Activated naive CD4-positive, alpha-beta T cell treated with anti-CD3 and anti-CD28 coated beads, Interleukin-2, amount 50 U/mL, for 24 hours (primary cell): ENCODE measurements at regions not wholly inside any gene's neighbourhood (a gene's known extent, or its start where the extent isn't known, plus 50 kb on each side); places are given as distances from the start of the nearest gene placed in this dataset.
"Not testable (repeated sequence)": the region's sequence is repeated elsewhere in the genome, so short reads cannot be mapped to it uniquely, and the experiment has no call there.

ENCODE experiments used
- H3K27ac Mint-ChIP-seq: one replicate; pipeline ENCODE4 v1.8.0; 2021; ENCODE audit warnings: mild to moderate bottlenecking, mixed read lengths
- H3K27me3 Mint-ChIP-seq: one replicate; pipeline ENCODE4 v1.8.0; 2021; ENCODE audit warnings: mixed read lengths
- H3K36me3 Mint-ChIP-seq: one replicate; pipeline ENCODE4 v1.8.0; 2021; ENCODE audit warnings: mixed read lengths
- H3K4me1 Mint-ChIP-seq: one replicate; pipeline ENCODE4 v1.8.0; 2021; ENCODE audit warnings: mixed read lengths
- H3K4me3 Mint-ChIP-seq: one replicate; pipeline ENCODE4 v1.8.0; 2021; ENCODE audit warnings: mild to moderate bottlenecking, mixed read lengths
- H3K9me3 Mint-ChIP-seq: one replicate; pipeline ENCODE4 v1.8.0; 2021; ENCODE audit warnings: mixed read lengths

GRCh38 chr10:63922468-63923284, 401.5 kb downstream of the REEP3 start:
- H3K27ac Mint-ChIP-seq = no peak overlapping the region
- peaks cover 13% of the 10 kb centered on the region for H3K27me3 Mint-ChIP-seq
- H3K4me3 Mint-ChIP-seq = no peak overlapping the region
- H3K36me3 Mint-ChIP-seq = no peaks in the 10 kb centered on the region
- H3K9me3 Mint-ChIP-seq = no peaks in the 10 kb centered on the region
- H3K4me1 Mint-ChIP-seq = no peaks in the 10 kb centered on the region

GRCh38 chr10:63929831-63930467, 408.7 kb downstream of the REEP3 start:
- Mint-ChIP-seq H3K9me3 (no peaks in the 10 kb centered on the region), H3K27me3 (peaks cover 10% of the 10 kb centered on the region), H3K27ac (no peak overlapping the region), H3K4me1 (no peaks in the 10 kb centered on the region), H3K36me3 (no peaks in the 10 kb centered on the region), H3K4me3 (no peak overlapping the region)

- Mint-ChIP-seq H3K27me3 (peaks cover 5% of the 10 kb centered on the region), H3K4me1 (no peaks in the 10 kb centered on the region), H3K36me3 (no peaks in the 10 kb centered on the region), H3K27ac (no peak overlapping the region), H3K9me3 (no peaks in the 10 kb centered on the region), H3K4me3 (no peak overlapping the region)
Observed at GRCh38 chr10:63930584-63930983, 409.4 kb downstream of the REEP3 start.

- no peak overlapping the region for H3K27ac Mint-ChIP-seq
- H3K4me3 Mint-ChIP-seq = no peak overlapping the region
- no peaks in the 10 kb centered on the region for H3K4me1 Mint-ChIP-seq
Observed at GRCh38 chr10:63935705-63936104, 414.5 kb downstream of the REEP3 start.

GRCh38 chr10:63940277-63940922, 419.2 kb downstream of the REEP3 start:
- no peaks in the 10 kb centered on the region for H3K9me3 Mint-ChIP-seq
- H3K27ac Mint-ChIP-seq = no peak overlapping the region
- no peaks in the 10 kb centered on the region for H3K36me3 Mint-ChIP-seq
- H3K27me3 Mint-ChIP-seq = no peaks in the 10 kb centered on the region
- no peak overlapping the region for H3K4me3 Mint-ChIP-seq
- no peaks in the 10 kb centered on the region for H3K4me1 Mint-ChIP-seq

More at GRCh38 chr10:63935705-63936104, 414.5 kb downstream of the REEP3 start:
- Mint-ChIP-seq H3K9me3 (no peaks in the 10 kb centered on the region), H3K27me3 (peaks cover 2% of the 10 kb centered on the region), H3K36me3 (no peaks in the 10 kb centered on the region)

- no peaks in the 10 kb centered on the region for H3K4me1 Mint-ChIP-seq
- H3K36me3 Mint-ChIP-seq = no peaks in the 10 kb centered on the region
- H3K9me3 Mint-ChIP-seq = no peaks in the 10 kb centered on the region
- no peak overlapping the region for H3K4me3 Mint-ChIP-seq
- no peak overlapping the region for H3K27ac Mint-ChIP-seq
- peaks cover 5% of the 10 kb centered on the region for H3K27me3 Mint-ChIP-seq
Observed at GRCh38 chr10:63964406-63964805, 443.2 kb downstream of the REEP3 start.

GRCh38 chr10:63965846-63966245, 444.6 kb downstream of the REEP3 start:
- no peaks in the 10 kb centered on the region for H3K4me1 Mint-ChIP-seq
- H3K27ac Mint-ChIP-seq = no peak overlapping the region
- H3K4me3 Mint-ChIP-seq = no peak overlapping the region
- peaks cover 4% of the 10 kb centered on the region for H3K27me3 Mint-ChIP-seq
- H3K36me3 Mint-ChIP-seq = no peaks in the 10 kb centered on the region
- peaks cover 5% of the 10 kb centered on the region for H3K9me3 Mint-ChIP-seq

- no peaks in the 10 kb centered on the region for H3K27me3 Mint-ChIP-seq
- H3K9me3 Mint-ChIP-seq = peaks cover 5% of the 10 kb centered on the region
- H3K4me3 Mint-ChIP-seq = no peak overlapping the region
- H3K4me1 Mint-ChIP-seq = no peaks in the 10 kb centered on the region
- H3K36me3 Mint-ChIP-seq = no peaks in the 10 kb centered on the region
- H3K27ac Mint-ChIP-seq = no peak overlapping the region
Observed at GRCh38 chr10:63972949-63973827, 452.0 kb downstream of the REEP3 start.

- Mint-ChIP-seq H3K4me3 (no peak overlapping the region), H3K27me3 (peaks cover 3% of the 10 kb centered on the region), H3K36me3 (no peaks in the 10 kb centered on the region), H3K9me3 (no peaks in the 10 kb centered on the region), H3K27ac (no peak overlapping the region), H3K4me1 (no peaks in the 10 kb centered on the region)
Observed at GRCh38 chr10:63976538-63976937, 455.3 kb downstream of the REEP3 start.

GRCh38 chr10:63977329-63977923, 456.2 kb downstream of the REEP3 start:
- Mint-ChIP-seq H3K36me3 (no peaks in the 10 kb centered on the region), H3K27ac (no peak overlapping the region), H3K4me1 (no peaks in the 10 kb centered on the region), H3K27me3 (peaks cover 5% of the 10 kb centered on the region), H3K9me3 (no peaks in the 10 kb centered on the region), H3K4me3 (no peak overlapping the region)

- H3K4me1 Mint-ChIP-seq, H3K9me3 Mint-ChIP-seq, H3K36me3 Mint-ChIP-seq, H3K4me3 Mint-ChIP-seq, H3K27ac Mint-ChIP-seq, H3K27me3 Mint-ChIP-seq: not testable (repeated sequence)
Observed at GRCh38 chr10:63980870-63981269, 459.7 kb downstream of the REEP3 start.

GRCh38 chr10:63984061-63984460, 462.9 kb downstream of the REEP3 start:
- H3K4me1 Mint-ChIP-seq, H3K9me3 Mint-ChIP-seq, H3K36me3 Mint-ChIP-seq: not testable (repeated sequence)

GRCh38 chr10:63986536-63986935, 465.3 kb downstream of the REEP3 start:
- Mint-ChIP-seq H3K27ac (no peak overlapping the region), H3K9me3 (no peaks in the 10 kb centered on the region), H3K4me1 (no peaks in the 10 kb centered on the region), H3K36me3 (no peaks in the 10 kb centered on the region), H3K27me3 (peaks cover 7% of the 10 kb centered on the region), H3K4me3 (no peak overlapping the region)

More at GRCh38 chr10:63984061-63984460, 462.9 kb downstream of the REEP3 start:
- not testable (repeated sequence) for H3K27ac Mint-ChIP-seq, H3K27me3 Mint-ChIP-seq, H3K4me3 Mint-ChIP-seq

- no peaks in the 10 kb centered on the region for H3K9me3 Mint-ChIP-seq
- no peaks in the 10 kb centered on the region for H3K36me3 Mint-ChIP-seq
- no peak overlapping the region for H3K27ac Mint-ChIP-seq
- H3K4me3 Mint-ChIP-seq = no peak overlapping the region
- H3K27me3 Mint-ChIP-seq = peaks cover 5% of the 10 kb centered on the region
- no peaks in the 10 kb centered on the region for H3K4me1 Mint-ChIP-seq
Observed at GRCh38 chr10:63987212-63987611, 466.0 kb downstream of the REEP3 start.

GRCh38 chr10:63994371-63994770, 473.2 kb downstream of the REEP3 start:
- H3K27ac Mint-ChIP-seq = no peak overlapping the region
- H3K36me3 Mint-ChIP-seq = no peaks in the 10 kb centered on the region
- no peak overlapping the region for H3K4me3 Mint-ChIP-seq
- H3K9me3 Mint-ChIP-seq = peaks cover 3% of the 10 kb centered on the region
- no peaks in the 10 kb centered on the region for H3K27me3 Mint-ChIP-seq
- no peaks in the 10 kb centered on the region for H3K4me1 Mint-ChIP-seq
